Suppressor macrophage treated with lipopolysaccharide for 4 hours (primary cell): ENCODE measurements at regions not wholly inside any gene's neighbourhood (a gene's known extent, or its start where the extent isn't known, plus 50 kb on each side); places are given as distances from the start of the nearest gene placed in this dataset.

ENCODE experiments used
- DNase-seq: peaks from one replicate; pipeline ENCODE4 v3.0.0-alpha.2; 2020

GRCh38 chr14:84532016-84532415 lies 997.9 kb upstream of the FLRT2 start:
- no peak for DNase-seq

GRCh38 chr14:84533181-84533725 lies 996.7 kb upstream of the FLRT2 start:
- DNase-seq, result no peak

GRCh38 chr14:84533791-84534190 lies 996.2 kb upstream of the FLRT2 start:
- DNase-seq, result no peak

- no peak for DNase-seq
Observed at GRCh38 chr14:84535484-84535883, 994.5 kb upstream of the FLRT2 start.

- no peak for DNase-seq
Observed at GRCh38 chr14:84535976-84536375, 994.0 kb upstream of the FLRT2 start.

- no peak for DNase-seq
Observed at GRCh38 chr14:84541018-84541417, 988.9 kb upstream of the FLRT2 start.

- DNase-seq, result no peak
Observed at GRCh38 chr14:84543859-84544258, 986.1 kb upstream of the FLRT2 start.

GRCh38 chr14:84544486-84545131 lies 985.3 kb upstream of the FLRT2 start:
- DNase-seq, result no peak

GRCh38 chr14:84546236-84546635 lies 983.7 kb upstream of the FLRT2 start:
- DNase-seq, result no peak

- DNase-seq, result no peak
Observed at GRCh38 chr14:84554136-84554535, 975.8 kb upstream of the FLRT2 start.

GRCh38 chr14:84555493-84555892 lies 974.5 kb upstream of the FLRT2 start:
- no peak for DNase-seq

- no peak for DNase-seq
Observed at GRCh38 chr14:84566109-84566508, 963.8 kb upstream of the FLRT2 start.

GRCh38 chr14:84575681-84576080 lies 954.3 kb upstream of the FLRT2 start:
- no peak for DNase-seq

GRCh38 chr14:84579292-84579691 lies 950.7 kb upstream of the FLRT2 start:
- no peak for DNase-seq

GRCh38 chr14:84581041-84581440 lies 948.9 kb upstream of the FLRT2 start:
- no peak for DNase-seq

GRCh38 chr14:84584511-84584910 lies 945.4 kb upstream of the FLRT2 start:
- no peak for DNase-seq

GRCh38 chr14:84591827-84592445 lies 938.0 kb upstream of the FLRT2 start:
- DNase-seq, result no peak

- DNase-seq, result no peak
Observed at GRCh38 chr14:84592770-84593169, 937.2 kb upstream of the FLRT2 start.

GRCh38 chr14:84610086-84610485 lies 919.9 kb upstream of the FLRT2 start:
- DNase-seq, result no peak

- DNase-seq, result no peak
Observed at GRCh38 chr14:84622357-84622756, 907.6 kb upstream of the FLRT2 start.

- no peak for DNase-seq
Observed at GRCh38 chr14:84643446-84643845, 886.5 kb upstream of the FLRT2 start.

GRCh38 chr14:84646786-84647500 lies 883.0 kb upstream of the FLRT2 start:
- no peak for DNase-seq

GRCh38 chr14:84655014-84655413 lies 874.9 kb upstream of the FLRT2 start:
- no peak for DNase-seq

GRCh38 chr14:84657911-84658310 lies 872.0 kb upstream of the FLRT2 start:
- no peak for DNase-seq
